Hepatocyte (in vitro differentiated cells): ENCODE measurements at regions not wholly inside any gene's neighbourhood (a gene's known extent, or its start where the extent isn't known, plus 50 kb on each side); places are given as distances from the start of the nearest gene placed in this dataset.

Experiments
- CTCF ChIP-seq: fragments of 200-600 bp; sonication (generic); IDR thresholded peaks from 2 replicates; pipeline ENCODE4 v1.5.1; 2016; ENCODE audit warnings: antibody characterized with exemption, mild to moderate bottlenecking; ENCODE audit not compliant: poor library complexity
- EZH2 ChIP-seq: fragments of 200-600 bp; sonication (generic); IDR thresholded peaks from 2 replicates; pipeline ENCODE4 v1.6.1; 2016; ENCODE audit warnings: antibody characterized with exemption, mild to moderate bottlenecking, borderline replicate concordance
- EZH2phosphoT487 ChIP-seq: fragments of 200-600 bp; sonication (generic); IDR thresholded peaks from one replicate; pipeline ENCODE4 v1.6.1; 2018; ENCODE audit warnings: antibody characterized with exemption, mild to moderate bottlenecking, low read depth, moderate library complexity; ENCODE audit not compliant: unreplicated experiment, severe bottlenecking

- no peak for TF ChIP-seq CTCF
- TF ChIP-seq EZH2: no peak
- no peak for TF ChIP-seq EZH2phosphoT487
These were observed 52.1 kb upstream of the CHST1 start for GRCh38 chr11:45717526-45717925.
